ENCODE measurements at regions not wholly inside any gene's neighbourhood (a gene's known extent, or its start where the extent isn't known, plus 50 kb on each side); places are given as distances from the start of the nearest gene placed in this dataset.

DNA sequence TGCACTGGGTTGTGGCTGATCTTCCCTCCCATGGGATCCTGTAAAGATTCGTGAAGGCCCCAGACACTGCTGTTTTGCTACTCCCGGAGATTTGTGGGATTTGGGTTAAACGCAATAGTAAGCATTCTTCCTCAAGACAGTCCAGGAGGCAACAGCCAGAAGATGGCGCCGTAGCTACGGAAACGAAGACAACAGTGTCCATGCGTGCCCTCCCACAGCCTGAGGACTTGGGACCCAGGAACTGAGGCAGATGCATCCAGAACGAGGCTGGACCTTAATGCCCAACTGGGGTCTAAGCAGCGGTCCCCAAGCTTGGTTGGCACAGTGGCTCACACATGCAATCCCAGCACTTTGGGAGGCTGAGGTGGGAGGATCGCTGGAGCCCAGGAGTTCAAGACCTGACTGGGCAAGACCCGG is 57.6 kb upstream of the ZNF507 start:
- peak; percentile 58 for DNase-seq (ENCODE audit: low spot score)

DNA sequence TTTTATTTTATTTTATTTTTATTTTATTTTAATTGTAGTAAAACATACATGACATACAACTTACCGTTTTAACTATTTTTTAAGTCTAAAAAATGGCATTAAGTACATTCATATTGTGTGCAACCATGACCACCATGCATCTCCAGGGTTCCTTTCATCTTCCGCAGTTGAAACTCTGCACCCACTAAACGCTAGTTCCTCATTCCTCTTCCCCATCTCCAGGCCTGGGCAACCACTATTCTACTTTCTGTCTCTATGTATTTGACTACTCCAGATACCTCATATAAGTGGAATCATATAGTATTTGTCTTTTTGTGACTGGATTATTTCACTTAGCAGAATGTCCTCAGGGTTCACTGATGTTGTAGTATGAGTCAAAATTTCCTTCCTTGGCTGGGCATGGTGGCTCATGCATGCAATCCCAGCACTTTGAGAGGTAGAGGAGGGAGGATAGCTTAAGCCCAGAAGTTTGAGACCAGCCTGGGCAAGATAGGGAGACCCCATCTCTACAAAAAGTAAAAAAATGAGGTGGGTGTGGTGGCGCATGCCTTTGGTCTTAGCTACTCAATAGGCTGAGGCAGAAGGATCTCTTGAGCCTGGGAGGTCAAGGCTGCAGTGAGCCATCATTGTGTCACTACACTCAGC is 55.7 kb upstream of the ZNF507 start:
- no peak for DNase-seq (ENCODE audit: low spot score)

DNA sequence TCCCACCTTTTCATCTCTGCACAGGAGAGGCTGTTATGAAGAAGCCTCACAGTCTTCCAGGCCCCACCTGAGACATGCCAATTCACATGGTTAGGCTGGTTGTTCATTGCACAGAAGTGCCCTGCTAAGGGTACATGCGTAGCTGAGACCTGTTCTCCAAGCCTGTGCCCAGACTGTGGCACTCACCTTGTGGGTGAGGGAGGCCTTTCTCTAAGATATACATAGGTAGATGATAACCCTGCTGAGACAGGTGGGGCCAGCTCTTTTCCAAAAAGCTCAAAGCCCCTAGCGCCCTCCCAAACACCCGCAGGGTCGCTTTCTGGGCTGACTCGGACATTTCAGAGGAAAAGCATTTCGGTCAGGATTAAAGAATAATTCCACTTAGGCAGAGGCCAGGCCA is 53.5 kb upstream of the ZNF507 start:
- no peak for DNase-seq (ENCODE audit: low spot score)

DNA sequence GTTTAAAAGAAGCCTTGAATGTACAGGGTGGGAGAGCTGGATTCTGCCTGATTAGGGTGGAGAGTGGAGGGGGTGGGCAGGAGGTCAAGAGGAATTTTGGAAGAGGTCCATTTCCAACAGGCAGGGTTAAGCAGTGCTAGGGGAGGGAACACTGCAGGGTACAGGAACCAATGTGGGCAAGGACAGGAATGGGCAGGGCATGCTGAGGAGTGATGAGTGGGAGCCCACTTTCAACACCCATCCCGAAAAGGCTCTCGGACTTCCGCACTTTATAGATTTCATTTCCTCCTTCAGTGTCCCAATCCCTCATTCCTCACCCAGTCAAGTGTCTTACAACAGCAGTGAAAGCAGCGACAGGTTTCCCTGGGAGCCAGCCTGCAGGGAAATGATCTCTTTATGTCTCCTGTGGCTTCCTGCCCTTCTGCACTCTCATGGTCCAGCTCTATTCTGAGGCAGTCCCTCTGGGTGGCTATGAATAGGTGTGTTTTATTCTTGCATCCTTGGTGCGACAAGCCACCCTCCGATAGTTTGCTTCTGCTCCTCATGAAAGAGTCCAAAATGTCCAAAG is 50.5 kb upstream of the ZNF507 start:
- no peak for DNase-seq (ENCODE audit: low spot score)

Measured in mucosa of gallbladder (tissue), 1 donor.